ENCODE measurements at regions not wholly inside any gene's neighbourhood (a gene's known extent, or its start where the extent isn't known, plus 50 kb on each side); places are given as distances from the start of the nearest gene placed in this dataset.

- H3K9me3 ChIP-seq: 0 out of 3 replicates have a peak, but pooled peaks cover 3% of the 10 kb centered on the region
- TF ChIP-seq SMC3 (IDR thresholded peaks at IDR 0.05) (no peak), HOXB5 (CRISPR knock-in tag; IDR thresholded peaks at IDR 0.05) (no peak)
- DNase-seq (ENCODE audit: low read depth in 1 of 2, low spot score in 1 of 2): no peak
- 28% methylated on average over 3 of the region's 3 CpGs for WGBS (ENCODE audit: missing lambda C conversion rate)
- POLR2A ChIA-PET: no interaction called here
- ATAC-seq: no peak
- H3K4me2 ChIP-seq: no peak overlapping the region
- no peak overlapping the region for H3K4me3 ChIP-seq
- no peak for FAIRE-seq
- H3K27ac ChIP-seq: no peak overlapping the region
- H3K4me1 ChIP-seq: no peaks in the 10 kb centered on the region
- CTCF ChIA-PET: interaction anchor here (0.6 kb wide), 1 partner anchor 1480 kb away, joined by 3 read pairs; no protein-coding TSS in a partner anchor
These were observed 188.2 kb downstream of the DMRT2 start for GRCh38 chr9:1238407-1238806.

- no peak for FAIRE-seq
- TF ChIP-seq TFCP2L1 (CRISPR knock-in tag; IDR thresholded peaks at IDR 0.05) (no peak), MAFK (IDR thresholded peaks at IDR 0.05; ENCODE audit: partially characterized antibody) (no peak), ESRRA (IDR thresholded peaks at IDR 0.05; ENCODE audit: borderline replicate concordance, low read length) (no peak), RCOR1 (IDR thresholded peaks at IDR 0.05; ENCODE audit: low read depth, low read length) (no peak), CEBPB (IDR thresholded peaks at IDR 0.05) (no peak), BHLHE40 (IDR thresholded peaks at IDR 0.05; ENCODE audit: low read depth, low read length) (no peak), ZFP36 (IDR thresholded peaks at IDR 0.05; ENCODE audit: borderline replicate concordance, partially characterized antibody) (no peak), HOXA7 (CRISPR knock-in tag; IDR thresholded peaks at IDR 0.05) (no peak), HOXB13 (CRISPR knock-in tag; IDR thresholded peaks at IDR 0.05; ENCODE audit: low read depth) (no peak), MYC (IDR thresholded peaks at IDR 0.05; ENCODE audit: borderline replicate concordance, low read length) (no peak), REST (IDR thresholded peaks at IDR 0.05) (no peak), ZC3H11A (IDR thresholded peaks at IDR 0.05) (no peak), MAZ (IDR thresholded peaks at IDR 0.05; ENCODE audit: borderline replicate concordance, low read depth, low read length) (no peak)
- ChIA-PET POLR2A (no interaction called here), CTCF (no interaction called here)
- no peak for DNase-seq (ENCODE audit: low read depth in 1 of 2, low spot score in 1 of 2)
- ATAC-seq: no peak
- no peaks in the 10 kb centered on the region for H3K4me1 ChIP-seq
- no peak overlapping the region for H3K4me2 ChIP-seq
- 35% methylated on average over 3 of the region's 3 CpGs for WGBS (ENCODE audit: missing lambda C conversion rate)
- H3K27ac ChIP-seq: no peak overlapping the region
- H3K4me3 ChIP-seq: no peak overlapping the region
- no peaks in the 10 kb centered on the region for H3K9me3 ChIP-seq
These were observed 198.6 kb downstream of the DMRT2 start for GRCh38 chr9:1248743-1249142.

GRCh38 chr9:1253064-1253979 lies 203.2 kb downstream of the DMRT2 start:
- ATAC-seq (no peak), DNase-seq (ENCODE audit: low read depth in 1 of 2, low spot score in 1 of 2) (no peak), FAIRE-seq (no peak)
- H3K27ac ChIP-seq: no peak overlapping the region
- 31% methylated on average over 10 of the region's 10 CpGs for WGBS (ENCODE audit: missing lambda C conversion rate)
- POLR2A ChIA-PET: no interaction called here
- no peak overlapping the region for H3K4me3 ChIP-seq
- no peaks in the 10 kb centered on the region for H3K9me3 ChIP-seq
- TF ChIP-seq ZNF302 (CRISPR knock-in tag; IDR thresholded peaks at IDR 0.05): no peak
- TF ChIP-seq HEYL (CRISPR knock-in tag; IDR thresholded peaks at IDR 0.05): no peak
- no peak for TF ChIP-seq TP53 (CRISPR knock-in tag; IDR thresholded peaks at IDR 0.05)
- TF ChIP-seq MAX (IDR thresholded peaks at IDR 0.05): no peak
- TF ChIP-seq CHD2 (IDR thresholded peaks at IDR 0.05; ENCODE audit: low read length, partially characterized antibody): no peak
- TF ChIP-seq CEBPB (IDR thresholded peaks at IDR 0.05): no peak
- TF ChIP-seq SREBF2 (IDR thresholded peaks at IDR 0.05): no peak
- TF ChIP-seq FOXS1 (CRISPR knock-in tag; IDR thresholded peaks at IDR 0.05): no peak
- no peak for TF ChIP-seq BCL3 (IDR thresholded peaks at IDR 0.05)
- TF ChIP-seq NFE2L2 (conservative IDR thresholded peaks at IDR 0.05; ENCODE audit: low read length): no peak
- TF ChIP-seq MYC (IDR thresholded peaks at IDR 0.05; ENCODE audit: borderline replicate concordance, low read length): no peak
- TF ChIP-seq TFCP2L1 (CRISPR knock-in tag; IDR thresholded peaks at IDR 0.05): no peak
- H3K4me1 ChIP-seq: no peaks in the 10 kb centered on the region
- CTCF ChIA-PET: no interaction called here
- H3K4me2 ChIP-seq: no peak overlapping the region

Data from A549 (cell line).